SK-N-SH (cell line): ENCODE measurements at regions not wholly inside any gene's neighbourhood (a gene's known extent, or its start where the extent isn't known, plus 50 kb on each side); places are given as distances from the start of the nearest gene placed in this dataset.

Source experiments
- CTCF ChIA-PET: fragments of 300-600, 350-600 bp; formaldehyde crosslinking; extraction: SDS; loops from one replicate; lab custom pipeline; 2021; lab: Yijun Ruan, JAX
- POLR2A ChIA-PET: fragments of 350-600 bp; sonication (Branson Sonifier 250); formaldehyde crosslinking; extraction: SDS; loops from one replicate; lab custom pipeline; 2020; ENCODE audit warnings: antibody characterized with exemption, inconsistent platforms; lab: Yijun Ruan, JAX
- DNase-seq: peaks from one replicate; pipeline ENCODE4 v3.0.0; 2012
- H2AFZ ChIP-seq: fragments of 200-600 bp; sonication (generic); 2 replicates; pipeline ENCODE4 v1.8.1; 2016; ENCODE audit warnings: antibody characterized with exemption, mild to moderate bottlenecking, low read depth
- H3F3A ChIP-seq: fragments of 200-600 bp; sonication (generic); replicated peaks from 2 replicates; pipeline ENCODE3; 2016; ENCODE audit warnings: antibody characterized with exemption, mild to moderate bottlenecking; ENCODE audit not compliant: insufficient read depth
- H3K27ac ChIP-seq, 2 experiments: fragments of 200-500 bp in 1 of 2; fragments of 200-600 bp in 1 of 2; sonication (Bioruptor generic) in 1 of 2; sonication (generic), shearing (Covaris generic) in 1 of 2; 2 replicates each; pipeline versions ENCODE4 v1.5.1 to v1.6.1; 2014 to 2016; ENCODE audit warnings: low read depth in 2 of 2, inconsistent platforms in 1 of 2, low read length in 1 of 2, mild to moderate bottlenecking in 1 of 2, mixed read lengths in 1 of 2
- H3K27me3 ChIP-seq: fragments of 200-600 bp; sonication (generic), shearing (Covaris generic); 2 replicates; pipeline ENCODE4 v1.6.1; 2016; ENCODE audit warnings: mixed run types; ENCODE audit not compliant: insufficient read depth
- H3K36me3 ChIP-seq, 2 experiments: fragments of 200-500 bp in 1 of 2; fragments of 200-600 bp in 1 of 2; sonication (Bioruptor generic) in 1 of 2; sonication (generic) in 1 of 2; replicated peaks in 1 of 2; 2 replicates each; pipeline versions ENCODE3 to v1.5.1; 2014 to 2016; ENCODE audit warnings: low read length in 1 of 2, mild to moderate bottlenecking in 1 of 2; ENCODE audit not compliant: insufficient read depth in 2 of 2, control insufficient read depth in 1 of 2
- H3K4me1 ChIP-seq, 2 experiments: fragments of 200-500 bp in 1 of 2; fragments of 200-600 bp in 1 of 2; sonication (Bioruptor generic) in 1 of 2; sonication (generic), shearing (Covaris generic) in 1 of 2; 2 replicates each; pipeline versions ENCODE4 v1.5.1 to v1.6.1; 2014 to 2016; ENCODE audit warnings: low read depth in 1 of 2, low read length in 1 of 2, mixed run types in 1 of 2; ENCODE audit not compliant: insufficient read depth in 2 of 2, control insufficient read depth in 1 of 2
- H3K4me2 ChIP-seq: fragments of 200-600 bp; sonication (generic), shearing (Covaris generic); 2 replicates; pipeline ENCODE4 v1.6.1; 2017; ENCODE audit warnings: mixed run types
- H3K4me3 ChIP-seq, 2 experiments: fragments of 200-500 bp in 1 of 2; fragments of 200-600 bp in 1 of 2; sonication (Bioruptor generic) in 1 of 2; sonication (generic), shearing (Covaris generic) in 1 of 2; 2 replicates each; pipeline versions ENCODE4 v1.5.1 to v1.8.1; 2014 to 2016; ENCODE audit warnings: low read depth in 2 of 2, inconsistent platforms in 1 of 2, low read length in 1 of 2, mild to moderate bottlenecking in 1 of 2, mixed read lengths in 1 of 2, moderate library complexity in 1 of 2
- H3K79me2 ChIP-seq: fragments of 200-600 bp; sonication (generic); 2 replicates; pipeline ENCODE4 v1.8.1; 2017; ENCODE audit warnings: mild to moderate bottlenecking; ENCODE audit not compliant: insufficient read depth
- H3K9ac ChIP-seq: fragments of 200-600 bp; sonication (generic); 2 replicates; pipeline ENCODE4 v1.6.1; 2017; ENCODE audit warnings: mixed run types
- H3K9me2 ChIP-seq: fragments of 200-600 bp; sonication (generic); 2 replicates; pipeline ENCODE4 v1.6.1; 2017; ENCODE audit warnings: mixed run types
- H3K9me3 ChIP-seq: fragments of 200-600 bp; sonication (generic); 2 replicates; pipeline ENCODE4 v1.6.1; 2017; ENCODE audit warnings: mixed run types, mild to moderate bottlenecking, moderate library complexity
- H4K20me1 ChIP-seq: fragments of 200-600 bp; sonication (generic); 2 replicates; pipeline ENCODE4 v1.6.1; 2017; ENCODE audit warnings: mild to moderate bottlenecking, mixed run types; ENCODE audit not compliant: insufficient read depth
- ELF1 ChIP-seq: IDR thresholded peaks from 2 replicates; pipeline ENCODE4 v1.4.0; 2012
- EZH2phosphoT487 ChIP-seq: fragments of 200-600 bp; sonication (generic); IDR thresholded peaks from 2 replicates; pipeline ENCODE4 v1.6.1; 2017; ENCODE audit warnings: low read depth, mixed run types, mild to moderate bottlenecking, antibody characterized with exemption, moderate library complexity, borderline replicate concordance
- FOXM1 ChIP-seq: IDR thresholded peaks from 2 replicates; pipeline ENCODE4 v1.4.0; 2012; ENCODE audit warnings: low read depth, mild to moderate bottlenecking
- GATA2 ChIP-seq: sonication (generic); formaldehyde crosslinking; IDR thresholded peaks from 2 replicates; pipeline ENCODE4 v1.5.0; 2020; ENCODE audit warnings: mild to moderate bottlenecking, missing genetic modification reagents
- MXI1 ChIP-seq: IDR thresholded peaks from 2 replicates; pipeline ENCODE4 v1.6.1; 2012; ENCODE audit warnings: mild to moderate bottlenecking, low read depth, low read length, improper control_type of control experiment
- NFIC ChIP-seq: IDR thresholded peaks from 2 replicates; pipeline ENCODE4 v1.4.0; 2012; ENCODE audit warnings: borderline replicate concordance
- RCOR1 ChIP-seq: fragments of 150-350 bp; IDR thresholded peaks from 2 replicates; pipeline ENCODE4 v1.6.1; 2017; ENCODE audit warnings: antibody characterized with exemption, low read length
- WGBS: methylation state at CpG from one replicate; pipeline ENCODE4 v1.1.6; 2017; ENCODE audit warnings: low lambda C conversion rate; 5-methylcytosine and 5-hydroxymethylcytosine counted together
- TF ChIP-seq, protein P1 (sequence below): fragments of 200-600 bp; sonication (generic); IDR thresholded peaks from 2 replicates; pipeline ENCODE4 v1.6.1; 2017; ENCODE audit warnings: antibody characterized with exemption, mild to moderate bottlenecking, moderate library complexity
- TF ChIP-seq, protein P2 (sequence below): IDR thresholded peaks from 2 replicates; pipeline ENCODE4 v1.6.1; 2012; ENCODE audit warnings: mild to moderate bottlenecking, low read depth, low read length, moderate library complexity

DNA sequence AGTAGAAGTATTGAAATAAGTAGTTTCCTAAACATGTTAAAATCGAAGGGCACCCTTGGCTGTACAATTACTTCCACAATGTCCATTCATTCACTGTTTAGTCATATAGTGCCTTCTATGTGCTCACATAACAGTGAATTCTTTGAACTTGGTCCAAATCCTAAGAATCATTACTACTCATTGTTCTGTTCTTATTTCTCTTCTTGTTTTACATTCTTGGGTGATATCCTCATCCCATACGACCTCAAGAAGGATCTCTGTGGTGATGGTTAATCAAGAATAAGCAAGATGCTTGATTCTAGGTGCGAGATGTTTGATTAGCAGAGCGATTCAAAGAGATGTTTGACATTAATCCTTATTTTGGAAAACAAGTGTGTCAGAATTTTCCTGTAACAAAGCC lies 667.4 kb upstream of the ZP4 start (continued):
- TF ChIP-seq, protein P1, sequence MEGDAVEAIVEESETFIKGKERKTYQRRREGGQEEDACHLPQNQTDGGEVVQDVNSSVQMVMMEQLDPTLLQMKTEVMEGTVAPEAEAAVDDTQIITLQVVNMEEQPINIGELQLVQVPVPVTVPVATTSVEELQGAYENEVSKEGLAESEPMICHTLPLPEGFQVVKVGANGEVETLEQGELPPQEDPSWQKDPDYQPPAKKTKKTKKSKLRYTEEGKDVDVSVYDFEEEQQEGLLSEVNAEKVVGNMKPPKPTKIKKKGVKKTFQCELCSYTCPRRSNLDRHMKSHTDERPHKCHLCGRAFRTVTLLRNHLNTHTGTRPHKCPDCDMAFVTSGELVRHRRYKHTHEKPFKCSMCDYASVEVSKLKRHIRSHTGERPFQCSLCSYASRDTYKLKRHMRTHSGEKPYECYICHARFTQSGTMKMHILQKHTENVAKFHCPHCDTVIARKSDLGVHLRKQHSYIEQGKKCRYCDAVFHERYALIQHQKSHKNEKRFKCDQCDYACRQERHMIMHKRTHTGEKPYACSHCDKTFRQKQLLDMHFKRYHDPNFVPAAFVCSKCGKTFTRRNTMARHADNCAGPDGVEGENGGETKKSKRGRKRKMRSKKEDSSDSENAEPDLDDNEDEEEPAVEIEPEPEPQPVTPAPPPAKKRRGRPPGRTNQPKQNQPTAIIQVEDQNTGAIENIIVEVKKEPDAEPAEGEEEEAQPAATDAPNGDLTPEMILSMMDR: no peak
- TF ChIP-seq ELF1 (no peak), EZH2phosphoT487 (no peak)
- TF ChIP-seq, protein P2, sequence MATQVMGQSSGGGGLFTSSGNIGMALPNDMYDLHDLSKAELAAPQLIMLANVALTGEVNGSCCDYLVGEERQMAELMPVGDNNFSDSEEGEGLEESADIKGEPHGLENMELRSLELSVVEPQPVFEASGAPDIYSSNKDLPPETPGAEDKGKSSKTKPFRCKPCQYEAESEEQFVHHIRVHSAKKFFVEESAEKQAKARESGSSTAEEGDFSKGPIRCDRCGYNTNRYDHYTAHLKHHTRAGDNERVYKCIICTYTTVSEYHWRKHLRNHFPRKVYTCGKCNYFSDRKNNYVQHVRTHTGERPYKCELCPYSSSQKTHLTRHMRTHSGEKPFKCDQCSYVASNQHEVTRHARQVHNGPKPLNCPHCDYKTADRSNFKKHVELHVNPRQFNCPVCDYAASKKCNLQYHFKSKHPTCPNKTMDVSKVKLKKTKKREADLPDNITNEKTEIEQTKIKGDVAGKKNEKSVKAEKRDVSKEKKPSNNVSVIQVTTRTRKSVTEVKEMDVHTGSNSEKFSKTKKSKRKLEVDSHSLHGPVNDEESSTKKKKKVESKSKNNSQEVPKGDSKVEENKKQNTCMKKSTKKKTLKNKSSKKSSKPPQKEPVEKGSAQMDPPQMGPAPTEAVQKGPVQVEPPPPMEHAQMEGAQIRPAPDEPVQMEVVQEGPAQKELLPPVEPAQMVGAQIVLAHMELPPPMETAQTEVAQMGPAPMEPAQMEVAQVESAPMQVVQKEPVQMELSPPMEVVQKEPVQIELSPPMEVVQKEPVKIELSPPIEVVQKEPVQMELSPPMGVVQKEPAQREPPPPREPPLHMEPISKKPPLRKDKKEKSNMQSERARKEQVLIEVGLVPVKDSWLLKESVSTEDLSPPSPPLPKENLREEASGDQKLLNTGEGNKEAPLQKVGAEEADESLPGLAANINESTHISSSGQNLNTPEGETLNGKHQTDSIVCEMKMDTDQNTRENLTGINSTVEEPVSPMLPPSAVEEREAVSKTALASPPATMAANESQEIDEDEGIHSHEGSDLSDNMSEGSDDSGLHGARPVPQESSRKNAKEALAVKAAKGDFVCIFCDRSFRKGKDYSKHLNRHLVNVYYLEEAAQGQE: no peak

DNA sequence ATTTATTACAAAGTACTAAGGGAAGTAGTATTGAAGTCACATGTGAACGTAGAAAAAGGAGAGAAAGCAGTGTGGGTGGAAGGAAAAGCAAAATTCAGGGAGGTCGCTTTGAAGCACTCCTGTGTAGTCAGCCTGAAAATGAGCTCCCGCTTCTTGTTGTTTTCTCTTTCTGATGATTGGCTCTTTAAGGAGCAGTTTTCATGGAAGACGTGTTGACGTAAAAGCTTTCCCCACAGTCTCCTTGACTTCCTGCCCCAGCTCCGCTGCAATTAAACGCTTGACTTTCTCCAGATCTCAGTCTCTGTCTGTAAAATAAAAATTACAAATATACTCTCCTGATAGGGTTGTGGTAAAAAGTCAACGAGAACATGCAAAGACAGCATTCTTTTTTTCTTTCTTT lies 661.5 kb upstream of the ZP4 start:
- no peaks in the 10 kb centered on the region for H3F3A ChIP-seq
- no peak overlapping the region for H3K9ac ChIP-seq
- H4K20me1 ChIP-seq: no peaks in the 10 kb centered on the region
- no peaks in the 10 kb centered on the region for H3K9me3 ChIP-seq
- H3K4me2 ChIP-seq: no peak overlapping the region
- H3K4me3 ChIP-seq: no peak overlapping the region
- CTCF ChIA-PET: interaction anchor here (1.1 kb wide), 1 partner anchor 9 kb away, joined by 4 read pairs; no protein-coding TSS in a partner anchor
- WGBS: 81% methylated on average over 8 of the region's 8 CpGs
- H3K9me2 ChIP-seq: no peaks in the 10 kb centered on the region
- H3K4me1 ChIP-seq: no peaks in the 10 kb centered on the region; a peak in 1 of 4 replicates
- no peak overlapping the region for H3K27ac ChIP-seq
- no peaks in the 10 kb centered on the region for H3K79me2 ChIP-seq
- no peak overlapping the region for H2AFZ ChIP-seq
- no peaks in the 10 kb centered on the region for H3K36me3 ChIP-seq
- TF ChIP-seq GATA2: no peak
- no peak for TF ChIP-seq RCOR1
- TF ChIP-seq MXI1: no peak
- TF ChIP-seq FOXM1: no peak
- TF ChIP-seq, protein P1: no peak
- no peak for TF ChIP-seq NFIC
- POLR2A ChIA-PET: no interaction called here
- H3K27me3 ChIP-seq: no peaks in the 10 kb centered on the region
- no peak for DNase-seq
